Keratinocyte (primary cell): ENCODE measurements at regions not wholly inside any gene's neighbourhood (a gene's known extent, or its start where the extent isn't known, plus 50 kb on each side); places are given as distances from the start of the nearest gene placed in this dataset.

ENCODE experiments used
- DNase-seq: peaks from one replicate; pipeline ENCODE4 v3.0.0-alpha.2; 2011; ENCODE audit warnings: low read depth, missing footprints, low spot score
- FAIRE-seq: peaks from 2 replicates; lab custom pipeline; 2011; peaks lifted over from hg19 to GRCh38; lab: Jason Lieb, UNC
- H2AFZ ChIP-seq: 2 replicates; pipeline ENCODE4 v1.6.0; 2012; ENCODE audit warnings: low read length, control low read depth, inconsistent platforms; ENCODE audit not compliant: control insufficient read depth
- H3K27ac ChIP-seq: 2 replicates; pipeline ENCODE4 v1.5.1; 2011; ENCODE audit warnings: low read length; ENCODE audit not compliant: control insufficient read depth, insufficient read depth
- H3K27me3 ChIP-seq: 3 replicates; pipeline ENCODE4 v1.6.0; 2011; ENCODE audit warnings: low read length; ENCODE audit not compliant: control insufficient read depth, insufficient read depth; ENCODE audit errors: extremely low read depth
- H3K36me3 ChIP-seq, 2 experiments: 2 replicates in 1 of 2; 3 replicates in 1 of 2; pipeline ENCODE4 v1.5.1; 2011; ENCODE audit warnings: low read length in 2 of 2, mild to moderate bottlenecking in 1 of 2; ENCODE audit not compliant: control insufficient read depth in 2 of 2, insufficient read depth in 2 of 2; ENCODE audit errors: extremely low read depth in 1 of 2
- H3K4me1 ChIP-seq: 3 replicates; pipeline ENCODE4 v1.5.1; 2011; ENCODE audit warnings: low read length; ENCODE audit not compliant: control insufficient read depth, insufficient read depth; ENCODE audit errors: extremely low read depth
- H3K4me2 ChIP-seq: 3 replicates; pipeline ENCODE4 v1.6.0; 2011; ENCODE audit warnings: low read depth, low read length; ENCODE audit not compliant: control insufficient read depth, insufficient read depth; ENCODE audit errors: extremely low read depth
- H3K4me3 ChIP-seq, 3 experiments: fragments of 200-600 bp in 1 of 3; sonication (generic) in 1 of 3; 2 replicates in 2 of 3; 3 replicates in 1 of 3; pipeline ENCODE4 v1.5.1; 2011 to 2016; ENCODE audit warnings: low read length in 3 of 3, mild to moderate bottlenecking in 3 of 3, control low read depth in 2 of 3, inconsistent platforms in 1 of 3, low read depth in 1 of 3, mixed read lengths in 1 of 3, mixed run types in 1 of 3, moderate library complexity in 1 of 3; ENCODE audit not compliant: control insufficient read depth in 2 of 3, insufficient read depth in 2 of 3; ENCODE audit errors: extremely low read depth in 1 of 3
- H3K79me2 ChIP-seq: 2 replicates; pipeline ENCODE4 v1.6.0; 2012; ENCODE audit warnings: low read length; ENCODE audit not compliant: control insufficient read depth, insufficient read depth
- H3K9ac ChIP-seq: 3 replicates; pipeline ENCODE4 v1.6.0; 2011; ENCODE audit warnings: low read length; ENCODE audit not compliant: control insufficient read depth, insufficient read depth; ENCODE audit errors: extremely low read depth
- H3K9me1 ChIP-seq: 3 replicates; pipeline ENCODE4 v1.6.0; 2011; ENCODE audit warnings: low read length; ENCODE audit not compliant: control insufficient read depth, insufficient read depth; ENCODE audit errors: extremely low read depth
- H3K9me3 ChIP-seq: 2 replicates; pipeline ENCODE4 v1.5.1; 2012; ENCODE audit warnings: low read depth, low read length; ENCODE audit not compliant: control insufficient read depth
- H4K20me1 ChIP-seq: 3 replicates; pipeline ENCODE4 v1.6.0; 2011; ENCODE audit warnings: low read length; ENCODE audit not compliant: control insufficient read depth, insufficient read depth; ENCODE audit errors: extremely low read depth
- EZH2 ChIP-seq: IDR thresholded peaks from one replicate; pipeline ENCODE4 v1.6.1; 2012; ENCODE audit warnings: inconsistent platforms, mild to moderate bottlenecking, low read length, moderate library complexity
- dilution Hi-C: fragments of 300-500 bp; cut with MboI; formaldehyde crosslinking; loops from one replicate; pipeline ENCODE4 v1.7.0; 2020; ENCODE audit warnings: low sequenced_read_pairs; ENCODE audit not compliant: extremely low pct_ligation_motif_present
- TF ChIP-seq, protein P1 (sequence below), 3 experiments: IDR thresholded peaks in 1 of 3; conservative IDR thresholded peaks in 1 of 3; optimal IDR thresholded peaks in 1 of 3; 2 replicates in 2 of 3; 3 replicates in 1 of 3; pipeline versions ENCODE3 to v1.5.1; 2011; ENCODE audit warnings: low read length in 3 of 3, mild to moderate bottlenecking in 3 of 3, moderate library complexity in 2 of 3, control low read depth in 1 of 3, inconsistent platforms in 1 of 3; ENCODE audit not compliant: insufficient read depth in 2 of 3; ENCODE audit errors: extremely low read depth in 1 of 3

DNA sequence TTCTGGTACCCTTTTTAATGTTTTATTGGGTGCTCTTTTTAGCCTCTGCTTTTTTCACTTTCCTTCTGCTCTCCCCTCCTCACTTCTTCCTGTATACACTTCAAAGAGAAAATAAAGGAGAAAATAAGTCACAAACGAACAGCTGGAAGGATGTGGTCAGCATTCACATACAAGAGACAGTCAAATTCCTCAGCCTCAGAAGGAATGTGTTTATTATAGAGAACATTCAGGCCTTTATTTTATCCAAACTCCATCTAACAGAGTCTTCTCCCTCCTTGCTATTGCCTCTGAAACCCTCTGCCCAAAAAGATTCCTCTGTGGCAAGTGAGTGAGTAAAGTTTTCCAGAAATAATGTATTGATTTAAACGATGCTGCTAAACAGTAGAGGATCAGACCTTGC, 490.4 kb downstream of the FRK start:
- Histone ChIP-seq H3K9me1 (no peaks in the 10 kb centered on the region), H3K4me1 (no peaks in the 10 kb centered on the region), H2AFZ (no peak overlapping the region), H3K4me3 (no peak overlapping the region), H4K20me1 (no peaks in the 10 kb centered on the region), H3K27ac (no peak overlapping the region), H3K36me3 (no peaks in the 10 kb centered on the region), H3K79me2 (no peaks in the 10 kb centered on the region), H3K27me3 (no peaks in the 10 kb centered on the region), H3K9ac (no peak overlapping the region), H3K4me2 (no peak overlapping the region), H3K9me3 (no peaks in the 10 kb centered on the region)
- TF ChIP-seq, protein P1, sequence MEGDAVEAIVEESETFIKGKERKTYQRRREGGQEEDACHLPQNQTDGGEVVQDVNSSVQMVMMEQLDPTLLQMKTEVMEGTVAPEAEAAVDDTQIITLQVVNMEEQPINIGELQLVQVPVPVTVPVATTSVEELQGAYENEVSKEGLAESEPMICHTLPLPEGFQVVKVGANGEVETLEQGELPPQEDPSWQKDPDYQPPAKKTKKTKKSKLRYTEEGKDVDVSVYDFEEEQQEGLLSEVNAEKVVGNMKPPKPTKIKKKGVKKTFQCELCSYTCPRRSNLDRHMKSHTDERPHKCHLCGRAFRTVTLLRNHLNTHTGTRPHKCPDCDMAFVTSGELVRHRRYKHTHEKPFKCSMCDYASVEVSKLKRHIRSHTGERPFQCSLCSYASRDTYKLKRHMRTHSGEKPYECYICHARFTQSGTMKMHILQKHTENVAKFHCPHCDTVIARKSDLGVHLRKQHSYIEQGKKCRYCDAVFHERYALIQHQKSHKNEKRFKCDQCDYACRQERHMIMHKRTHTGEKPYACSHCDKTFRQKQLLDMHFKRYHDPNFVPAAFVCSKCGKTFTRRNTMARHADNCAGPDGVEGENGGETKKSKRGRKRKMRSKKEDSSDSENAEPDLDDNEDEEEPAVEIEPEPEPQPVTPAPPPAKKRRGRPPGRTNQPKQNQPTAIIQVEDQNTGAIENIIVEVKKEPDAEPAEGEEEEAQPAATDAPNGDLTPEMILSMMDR (optimal IDR thresholded peaks at IDR 0.05 in 1 of 3, IDR thresholded peaks at IDR 0.05 in 1 of 3, conservative IDR thresholded peaks at IDR 0.05 in 1 of 3; ENCODE audit: extremely low read depth in 1 of 3, insufficient read depth in 2 of 3, low read length in 3 of 3): no peak
- no peak for TF ChIP-seq EZH2
- dilution Hi-C loops: no loop called here
- no peak for DNase-seq
- no peak for FAIRE-seq

DNA sequence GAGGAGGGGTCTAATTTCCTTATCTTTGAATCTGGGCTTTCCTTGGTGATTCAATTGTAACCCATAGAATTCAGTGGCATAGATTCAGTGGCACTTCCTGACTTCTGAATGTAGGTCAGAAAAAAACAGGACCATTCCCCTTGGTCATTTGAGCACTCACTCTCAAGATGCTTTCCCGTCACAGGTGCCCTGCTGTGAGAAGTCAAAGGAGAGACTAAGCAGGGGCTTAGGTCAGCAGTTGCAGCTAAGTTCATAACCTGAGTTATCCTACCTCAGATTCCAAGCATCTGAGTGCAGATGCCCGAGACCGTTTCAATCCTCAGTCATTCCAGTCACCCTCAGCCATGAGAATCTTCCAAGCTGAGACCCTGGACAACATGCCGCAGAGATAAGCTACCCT, 506.6 kb downstream of the FRK start:
- Histone ChIP-seq H3K27me3 (no peaks in the 10 kb centered on the region), H4K20me1 (no peaks in the 10 kb centered on the region), H3K9ac (no peak overlapping the region), H3K4me2 (no peak overlapping the region), H3K4me1 (no peaks in the 10 kb centered on the region), H3K9me3 (no peaks in the 10 kb centered on the region), H2AFZ (no peak overlapping the region), H3K4me3 (no peak overlapping the region), H3K27ac (no peak overlapping the region), H3K79me2 (no peaks in the 10 kb centered on the region), H3K36me3 (no peaks in the 10 kb centered on the region), H3K9me1 (no peaks in the 10 kb centered on the region)
- FAIRE-seq: no peak
- dilution Hi-C loops: no loop called here
- TF ChIP-seq EZH2: no peak
- no peak for DNase-seq

DNA sequence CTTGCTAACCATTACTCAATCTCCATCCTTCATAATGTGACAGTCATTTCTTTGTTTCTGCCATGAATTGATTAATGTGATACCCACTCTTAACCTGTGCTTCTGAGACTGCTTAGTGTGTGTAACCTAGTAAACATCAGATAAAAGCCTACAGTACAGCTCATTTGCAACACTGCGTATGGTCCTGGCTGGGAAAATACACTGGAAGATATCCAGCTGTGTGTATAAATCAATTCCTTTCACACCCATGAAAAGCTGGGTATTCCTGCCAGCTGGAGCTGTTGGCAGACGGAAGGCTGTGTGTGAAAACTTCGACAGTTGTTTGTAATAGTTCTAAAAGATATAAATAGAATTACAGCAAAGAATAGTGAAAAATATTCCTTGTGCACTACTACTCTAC, 509.2 kb downstream of the FRK start:
- no peak overlapping the region for H3K27ac ChIP-seq
- no peak for FAIRE-seq

More for the DNA sequence above, 509.2 kb downstream of the FRK start:
- Histone ChIP-seq H3K9ac (no peak overlapping the region), H3K9me1 (no peaks in the 10 kb centered on the region), H3K9me3 (no peaks in the 10 kb centered on the region), H3K4me2 (no peak overlapping the region), H3K4me3 (no peak overlapping the region), H3K4me1 (no peaks in the 10 kb centered on the region), H3K27me3 (no peaks in the 10 kb centered on the region), H2AFZ (no peak overlapping the region), H3K79me2 (no peaks in the 10 kb centered on the region), H3K36me3 (no peaks in the 10 kb centered on the region), H4K20me1 (no peaks in the 10 kb centered on the region)
- TF ChIP-seq, protein P1 (optimal IDR thresholded peaks at IDR 0.05 in 1 of 3, IDR thresholded peaks at IDR 0.05 in 1 of 3, conservative IDR thresholded peaks at IDR 0.05 in 1 of 3; ENCODE audit: extremely low read depth in 1 of 3, insufficient read depth in 2 of 3, low read length in 3 of 3): no peak
- TF ChIP-seq EZH2: no peak
- DNase-seq: no peak
- dilution Hi-C loops: no loop called here
